Limb (tissue), 2 donors: ENCODE measurements at regions not wholly inside any gene's neighbourhood (a gene's known extent, or its start where the extent isn't known, plus 50 kb on each side); places are given as distances from the start of the nearest gene placed in this dataset.
A peak's percentile ranks its signal among the peaks of the same experiment; 100 is the strongest.

Source experiments
- DNase-seq, 2 donors: peaks; one replicate each; pipeline ENCODE4 v3.0.0-alpha.2; 2016; ENCODE audit errors: extremely low spot score in 2 of 2

DNA sequence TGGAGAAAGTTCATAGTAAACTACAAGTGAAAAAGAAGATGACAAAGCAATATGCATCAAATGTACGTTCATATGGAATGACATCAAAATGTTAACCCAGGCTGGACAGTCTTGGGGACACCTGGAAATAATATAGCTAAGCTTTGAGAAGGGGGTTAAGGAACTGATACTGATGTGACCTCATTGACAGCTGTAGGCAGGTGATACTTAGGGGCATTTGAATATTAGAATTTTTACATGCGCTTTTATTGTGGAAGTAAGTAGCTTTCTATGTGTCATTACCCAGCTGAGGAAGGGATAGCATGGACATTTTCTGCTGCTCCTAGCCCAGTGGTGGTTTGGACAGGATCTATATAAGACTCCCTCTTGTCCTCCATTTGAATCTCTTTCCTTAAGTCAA lies 299.7 kb downstream of the CWC27 start:
- no peak for DNase-seq

DNA sequence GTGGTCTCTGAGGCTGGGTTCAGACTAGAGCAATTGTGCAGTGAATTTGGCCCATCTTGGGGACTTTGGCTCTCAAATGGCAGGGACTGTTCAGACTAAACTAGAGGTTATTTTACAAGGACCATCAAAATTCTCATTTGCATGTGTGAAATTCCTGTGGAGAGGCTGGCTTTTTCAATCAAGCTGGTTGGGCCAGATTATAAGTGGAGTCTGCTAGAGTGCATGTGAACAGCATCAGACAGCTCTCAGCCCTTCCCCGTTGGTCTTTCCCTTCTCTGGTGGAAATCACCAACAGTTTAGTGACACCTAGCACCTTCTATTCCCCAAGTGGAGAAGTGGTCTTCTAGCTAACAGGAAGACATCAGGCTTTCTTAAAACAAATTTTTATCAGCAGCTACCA lies 301.3 kb downstream of the CWC27 start:
- no peak for DNase-seq

DNA sequence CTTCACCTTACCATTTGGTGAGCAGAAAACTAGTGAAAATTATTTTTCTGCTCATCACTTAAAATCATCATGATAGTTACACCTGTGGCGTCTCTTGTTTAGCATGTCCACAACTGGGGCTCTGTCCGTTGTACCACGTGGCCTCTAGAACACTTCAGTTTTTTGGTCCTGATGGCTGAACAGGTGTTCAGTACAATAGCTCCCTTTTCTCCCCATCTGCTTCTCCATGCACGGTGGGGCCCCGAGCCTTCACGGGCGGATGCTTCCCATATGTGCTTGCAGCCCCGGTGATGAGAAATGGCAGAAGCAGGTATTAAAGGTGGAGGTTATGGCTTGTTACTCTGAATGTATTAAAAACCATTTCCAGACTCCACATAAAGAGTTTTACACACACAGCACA lies 304.1 kb downstream of the CWC27 start:
- no peak for DNase-seq

DNA sequence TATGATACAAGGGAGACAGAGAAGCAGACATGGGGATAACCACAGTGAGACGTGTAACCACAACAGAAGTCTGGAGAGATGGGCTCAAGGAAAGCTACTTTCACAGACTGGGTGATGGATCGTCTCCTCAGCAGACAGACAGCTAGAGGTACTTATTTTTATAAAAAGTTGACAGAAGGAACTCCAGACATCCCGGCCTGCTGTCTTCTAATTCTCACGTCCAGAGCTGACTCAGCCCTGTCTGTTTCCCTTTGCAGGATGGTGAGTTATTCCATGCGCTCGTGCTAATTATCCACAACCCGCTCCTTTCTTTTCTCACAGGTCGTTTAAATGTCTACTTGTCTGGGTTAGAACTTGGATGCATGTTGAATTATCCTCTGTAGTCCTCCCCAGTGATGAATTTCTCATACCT lies 304.5 kb downstream of the CWC27 start:
- DNase-seq, result no peak

- DNase-seq, result no peak
These were observed 307.0 kb downstream of the CWC27 start for GRCh38 chr5:65075623-65076250.

DNA sequence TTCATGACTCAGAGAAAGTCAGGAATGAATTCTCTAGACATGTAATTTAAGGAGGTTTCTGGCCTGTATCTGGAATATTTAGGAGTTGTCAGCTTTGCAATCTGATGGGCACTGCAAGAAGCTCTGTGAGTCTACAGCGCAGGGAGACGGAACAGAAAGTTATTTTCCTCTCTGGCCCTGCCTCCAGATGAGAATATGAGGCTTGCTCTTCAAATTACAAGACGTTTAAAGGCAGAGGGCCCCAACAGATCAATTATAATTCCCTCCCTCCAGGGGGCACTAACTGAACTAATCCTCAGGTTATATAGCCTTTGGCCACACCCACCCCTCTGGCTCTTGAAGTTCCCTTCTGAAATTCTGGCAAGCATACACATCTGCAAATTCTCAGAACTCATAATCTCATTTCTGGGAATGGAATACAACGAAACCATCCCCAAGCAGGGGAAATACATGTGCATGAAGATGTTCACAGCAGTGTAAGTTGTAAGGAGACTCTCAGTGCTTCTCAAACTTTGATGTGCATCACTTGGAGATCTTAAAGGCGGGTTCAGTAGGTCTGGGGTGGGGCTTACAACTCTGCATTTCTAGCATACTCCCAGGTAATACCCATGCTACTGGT lies 307.6 kb downstream of the CWC27 start:
- peak in 1 of 2 donors; percentile 35 for DNase-seq

- no peak for DNase-seq
These were observed 308.9 kb downstream of the CWC27 start for GRCh38 chr5:65077653-65078052.

DNA sequence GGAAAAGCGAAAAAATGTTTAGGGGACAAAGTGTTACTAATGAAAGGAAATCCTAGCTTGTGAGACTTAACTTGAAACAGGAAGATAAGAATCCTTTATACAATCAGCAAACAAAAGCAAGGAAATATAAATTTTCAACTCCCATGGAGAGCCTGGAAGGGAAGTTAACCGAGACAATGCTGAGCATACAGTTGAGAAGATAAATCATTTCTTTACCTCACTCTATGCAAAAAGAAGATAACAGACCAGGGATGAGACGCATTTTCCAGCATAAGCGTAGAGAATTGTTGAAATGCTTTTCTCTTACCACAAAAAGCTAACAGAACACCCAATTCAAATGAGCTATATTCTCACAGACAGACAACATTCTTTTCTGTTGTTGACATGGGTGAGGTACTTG lies 309.6 kb downstream of the CWC27 start:
- no peak for DNase-seq

DNA sequence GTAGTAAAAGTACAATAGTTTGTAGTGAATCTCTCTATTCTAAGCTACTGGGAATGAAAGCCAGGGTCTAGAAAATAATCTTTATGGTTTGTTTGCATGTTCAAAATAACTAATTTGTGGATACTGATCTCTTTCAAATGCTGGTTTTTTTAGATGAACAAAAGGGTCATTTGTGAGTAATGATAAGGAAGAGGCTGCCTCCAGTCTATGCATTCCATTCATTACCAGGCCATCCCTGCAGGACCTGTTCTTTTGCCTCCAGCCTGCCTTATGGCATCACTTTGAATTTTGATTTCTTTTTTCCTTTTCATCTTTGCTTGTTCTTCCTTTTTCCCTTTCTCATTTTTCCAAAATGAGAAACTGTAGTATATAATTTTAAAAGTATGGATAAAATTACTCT lies 312.3 kb downstream of the CWC27 start:
- DNase-seq, result no peak

DNA sequence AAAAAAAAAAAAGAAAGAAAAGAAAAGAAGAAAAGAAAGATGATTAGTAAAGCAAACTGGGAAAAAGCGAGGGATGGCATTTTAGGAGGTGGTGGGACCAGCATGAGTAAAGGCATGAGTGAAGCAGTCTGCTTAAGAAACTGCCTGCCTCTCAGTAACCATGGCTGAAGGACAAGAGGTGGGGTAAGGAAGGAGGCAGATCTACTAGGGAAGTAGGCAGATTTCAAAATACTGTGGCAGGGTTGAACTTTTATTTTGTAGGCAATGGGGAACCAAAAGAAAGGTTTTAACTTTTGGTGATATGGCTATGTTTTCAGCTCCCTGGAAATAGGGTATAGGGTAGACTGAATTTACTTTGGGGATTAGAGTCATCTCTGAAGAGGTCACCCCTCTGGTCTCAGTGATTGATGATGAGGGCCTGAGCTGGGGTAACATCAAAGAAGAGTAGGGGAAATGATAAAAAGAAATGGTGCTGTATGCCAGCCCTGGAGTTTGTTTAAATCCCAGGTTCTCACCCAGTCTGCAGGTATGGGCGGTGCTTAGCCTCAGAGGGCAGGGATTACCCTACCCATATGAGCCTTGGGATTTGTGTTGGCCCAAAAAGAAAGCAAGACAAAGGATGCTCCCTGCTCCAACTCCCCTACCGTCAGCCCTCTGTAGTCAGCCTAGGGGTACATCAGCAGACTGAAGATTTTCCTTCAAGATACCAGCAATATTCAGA lies 316.2 kb downstream of the CWC27 start:
- no peak for DNase-seq

DNA sequence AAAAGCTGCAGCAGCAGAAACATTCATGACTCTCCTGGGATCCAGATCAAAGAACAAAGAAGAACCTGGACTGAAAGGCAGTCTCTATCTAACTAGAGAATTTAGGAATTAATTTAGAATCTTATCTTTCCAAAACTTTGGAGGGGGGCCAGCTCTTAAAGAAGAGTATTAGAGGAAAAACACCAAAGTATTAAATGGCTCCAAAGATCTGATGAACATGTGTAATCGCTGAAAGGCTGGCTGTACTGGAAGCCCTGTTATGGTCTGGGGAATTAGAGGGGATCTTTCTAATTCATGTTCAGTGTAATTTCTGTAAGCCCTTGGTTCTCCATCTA lies 316.8 kb downstream of the CWC27 start:
- no peak for DNase-seq

DNA sequence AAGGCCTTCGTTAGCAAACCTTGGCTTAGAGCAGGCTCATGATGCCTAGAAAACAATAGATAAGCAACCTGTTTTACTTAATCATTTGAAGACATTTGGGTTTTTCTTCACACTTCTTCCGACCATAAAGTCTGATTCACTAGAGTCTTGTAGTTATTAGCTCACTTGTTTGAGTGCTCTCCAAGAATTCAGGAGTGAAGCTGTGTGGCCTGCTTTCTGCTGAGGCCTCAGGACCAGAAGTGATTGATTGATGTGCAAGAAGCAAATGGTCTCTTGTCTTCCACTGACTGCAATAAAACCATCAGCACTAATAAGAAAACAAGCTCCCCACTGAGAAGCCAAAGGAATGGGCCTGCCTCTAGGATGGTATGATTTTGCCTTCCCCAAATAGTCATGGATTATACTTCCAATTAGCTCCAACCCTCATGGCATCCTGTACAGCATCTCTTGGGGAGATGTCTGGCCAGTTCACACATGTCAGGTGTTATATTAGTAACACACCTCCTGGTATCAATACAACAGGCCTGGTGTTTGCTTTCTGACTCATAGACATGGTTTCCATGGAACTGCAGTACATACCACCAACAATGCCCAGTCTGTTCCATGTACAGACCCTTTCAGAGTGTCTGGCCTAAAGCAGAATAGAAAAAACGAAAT lies 317.6 kb downstream of the CWC27 start:
- no peak for DNase-seq

- DNase-seq, result no peak
These were observed 318.4 kb downstream of the CWC27 start for GRCh38 chr5:65087154-65087553.

- no peak for DNase-seq
These were observed 325.5 kb downstream of the CWC27 start for GRCh38 chr5:65094279-65094678.

GRCh38 chr5:65098393-65098792 lies 329.7 kb downstream of the CWC27 start:
- DNase-seq, result no peak
